Mesendoderm (in vitro differentiated cells): ENCODE measurements at regions not wholly inside any gene's neighbourhood (a gene's known extent, or its start where the extent isn't known, plus 50 kb on each side); places are given as distances from the start of the nearest gene placed in this dataset.

Source experiments
- DNase-seq: peaks from one replicate; pipeline ENCODE4 v3.0.0; 2013
- H2AK5ac ChIP-seq: 2 replicates; pipeline ENCODE4 v1.6.1; 2013; ENCODE audit warnings: low read length, inconsistent platforms
- H2BK120ac ChIP-seq: 2 replicates; pipeline ENCODE4 v1.6.1; 2013; ENCODE audit warnings: low read depth, mild to moderate bottlenecking, low read length, moderate library complexity, mixed read lengths
- H2BK15ac ChIP-seq: replicated peaks from 2 replicates; pipeline ENCODE4 v1.6.1; 2013; ENCODE audit warnings: low read depth, mild to moderate bottlenecking, moderate library complexity
- H2BK5ac ChIP-seq: 2 replicates; pipeline ENCODE4 v1.6.1; 2013; ENCODE audit warnings: low read length, inconsistent platforms
- H3K18ac ChIP-seq: 2 replicates; pipeline ENCODE4 v1.6.1; 2013; ENCODE audit warnings: mild to moderate bottlenecking, low read length, mixed read lengths
- H3K23ac ChIP-seq: one replicate; pipeline ENCODE4 v1.6.1; 2013; ENCODE audit warnings: low read length
- H3K27ac ChIP-seq: 2 replicates; pipeline ENCODE4 v1.5.1; 2013; ENCODE audit warnings: low read depth, mild to moderate bottlenecking, inconsistent platforms, low read length, moderate library complexity
- H3K27me3 ChIP-seq: 2 replicates; pipeline ENCODE4 v1.6.1; 2013; ENCODE audit warnings: low read length, control low read depth, mild to moderate bottlenecking, inconsistent platforms; ENCODE audit not compliant: insufficient read depth, poor library complexity
- H3K36me3 ChIP-seq: 2 replicates; pipeline ENCODE4 v1.6.1; 2013; ENCODE audit warnings: low read length, inconsistent platforms; ENCODE audit not compliant: control insufficient read depth, insufficient read depth
- H3K4ac ChIP-seq: one replicate; pipeline ENCODE4 v1.6.1; 2013; ENCODE audit warnings: low read depth, mild to moderate bottlenecking, low read length, moderate library complexity
- H3K4me1 ChIP-seq: 2 replicates; pipeline ENCODE4 v1.6.1; 2013; ENCODE audit warnings: low read depth, low read length, inconsistent platforms; ENCODE audit not compliant: control insufficient read depth
- H3K4me2 ChIP-seq: 2 replicates; pipeline ENCODE4 v1.6.1; 2013; ENCODE audit warnings: low read length
- H3K4me3 ChIP-seq: 2 replicates; pipeline ENCODE4 v1.5.1; 2013; ENCODE audit warnings: mild to moderate bottlenecking, low read length
- H3K56ac ChIP-seq: one replicate; pipeline ENCODE4 v1.6.1; 2013; ENCODE audit warnings: low read length
- H3K79me1 ChIP-seq: 2 replicates; pipeline ENCODE4 v1.6.1; 2013; ENCODE audit warnings: low read length, inconsistent platforms
- H3K79me2 ChIP-seq: 2 replicates; pipeline ENCODE4 v1.6.1; 2013; ENCODE audit warnings: mild to moderate bottlenecking, low read length; ENCODE audit not compliant: control insufficient read depth, insufficient read depth
- H3K9ac ChIP-seq: 2 replicates; pipeline ENCODE4 v1.6.1; 2013; ENCODE audit warnings: low read length, inconsistent platforms
- H4K5ac ChIP-seq: one replicate; pipeline ENCODE4 v1.6.1; 2013; ENCODE audit warnings: low read length
- H4K8ac ChIP-seq: one replicate; pipeline ENCODE4 v1.6.1; 2013; ENCODE audit warnings: low read depth, mild to moderate bottlenecking, control low read depth, low read length, moderate library complexity
- WGBS: extraction: QIAGEN DNeasy Blood & Tissue Kit; methylation state at CpG from one replicate; pipeline ENCODE4 v1.1.7; 2013; ENCODE audit warnings: low lambda C conversion rate, missing lambda C conversion rate; ENCODE audit not compliant: insufficient coverage; ENCODE audit errors: extremely low coverage; 5-methylcytosine and 5-hydroxymethylcytosine counted together

- no peaks in the 10 kb centered on the region for H3K27me3 ChIP-seq
- H3K79me1 ChIP-seq, result no peaks in the 10 kb centered on the region
- no peak overlapping the region for H3K56ac ChIP-seq
- DNase-seq, result no peak
- no peak overlapping the region for H4K8ac ChIP-seq
- H3K18ac ChIP-seq, result no peak overlapping the region
- no peak overlapping the region for H3K4me2 ChIP-seq
- H3K79me2 ChIP-seq, result no peaks in the 10 kb centered on the region
- H3K9ac ChIP-seq, result no peak overlapping the region
- H2BK120ac ChIP-seq, result no peak overlapping the region
- no peak overlapping the region for H3K27ac ChIP-seq
- H2BK15ac ChIP-seq, result no peak overlapping the region
- no CpG with 5 or more reads among the region's 1 CpG for WGBS
- H3K23ac ChIP-seq, result no peak overlapping the region
- no peak overlapping the region for H2AK5ac ChIP-seq
- H3K4ac ChIP-seq, result no peak overlapping the region
- H3K36me3 ChIP-seq, result peaks cover 2% of the 10 kb centered on the region
- no peaks in the 10 kb centered on the region for H3K4me1 ChIP-seq
- no peak overlapping the region for H3K4me3 ChIP-seq
- H2BK5ac ChIP-seq, result no peak overlapping the region
- no peak overlapping the region for H4K5ac ChIP-seq
Measured at GRCh38 chrX:45748369-45748774, 547.7 kb upstream of the DIPK2B start.

DNA sequence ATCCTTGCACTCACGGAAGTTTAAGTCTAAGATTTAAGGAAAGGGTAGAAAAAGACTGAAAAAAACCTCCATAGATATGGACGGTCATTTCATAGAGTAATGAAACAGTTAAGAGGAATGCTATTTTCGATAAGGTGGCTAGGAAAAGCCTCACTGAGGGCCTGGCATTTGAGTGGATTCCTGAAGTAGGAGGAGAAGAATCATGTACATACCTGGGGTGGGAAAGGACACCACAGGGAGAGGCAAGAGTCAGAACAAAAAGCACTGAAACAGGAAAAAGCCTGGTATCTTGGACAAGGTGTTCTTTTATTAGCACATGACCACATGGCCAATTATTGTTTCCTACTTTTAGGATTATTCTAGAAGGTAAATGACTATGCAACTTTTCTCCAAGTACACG, 547.2 kb upstream of the DIPK2B start:
- WGBS, result no CpG with 5 or more reads among the region's 4 CpGs
- Histone ChIP-seq H3K18ac (no peak overlapping the region), H3K79me2 (no peaks in the 10 kb centered on the region), H3K27me3 (no peaks in the 10 kb centered on the region), H4K8ac (no peak overlapping the region), H3K56ac (no peak overlapping the region), H3K4me2 (no peak overlapping the region), H2BK15ac (no peak overlapping the region), H3K27ac (no peak overlapping the region), H2BK120ac (no peak overlapping the region), H3K23ac (no peak overlapping the region), H3K9ac (no peak overlapping the region), H3K36me3 (peaks cover 2% of the 10 kb centered on the region), H4K5ac (no peak overlapping the region), H3K79me1 (no peaks in the 10 kb centered on the region), H3K4me1 (no peaks in the 10 kb centered on the region), H3K4ac (no peak overlapping the region), H3K4me3 (no peak overlapping the region), H2BK5ac (no peak overlapping the region), H2AK5ac (no peak overlapping the region)
- DNase-seq, result no peak

GRCh38 chrX:45745479-45745878, 544.8 kb upstream of the DIPK2B start:
- Histone ChIP-seq H3K27ac (no peak overlapping the region), H2BK15ac (no peak overlapping the region), H3K4me2 (no peak overlapping the region), H3K27me3 (no peaks in the 10 kb centered on the region), H2AK5ac (no peak overlapping the region), H4K8ac (no peak overlapping the region), H3K56ac (no peak overlapping the region), H3K79me2 (no peaks in the 10 kb centered on the region), H3K18ac (no peak overlapping the region), H4K5ac (no peak overlapping the region), H3K4me3 (no peak overlapping the region), H3K79me1 (no peaks in the 10 kb centered on the region), H3K36me3 (peaks cover 2% of the 10 kb centered on the region), H2BK5ac (no peak overlapping the region), H3K4ac (no peak overlapping the region), H2BK120ac (no peak overlapping the region), H3K4me1 (no peaks in the 10 kb centered on the region), H3K9ac (no peak overlapping the region), H3K23ac (no peak overlapping the region)
- DNase-seq, result no peak

DNA sequence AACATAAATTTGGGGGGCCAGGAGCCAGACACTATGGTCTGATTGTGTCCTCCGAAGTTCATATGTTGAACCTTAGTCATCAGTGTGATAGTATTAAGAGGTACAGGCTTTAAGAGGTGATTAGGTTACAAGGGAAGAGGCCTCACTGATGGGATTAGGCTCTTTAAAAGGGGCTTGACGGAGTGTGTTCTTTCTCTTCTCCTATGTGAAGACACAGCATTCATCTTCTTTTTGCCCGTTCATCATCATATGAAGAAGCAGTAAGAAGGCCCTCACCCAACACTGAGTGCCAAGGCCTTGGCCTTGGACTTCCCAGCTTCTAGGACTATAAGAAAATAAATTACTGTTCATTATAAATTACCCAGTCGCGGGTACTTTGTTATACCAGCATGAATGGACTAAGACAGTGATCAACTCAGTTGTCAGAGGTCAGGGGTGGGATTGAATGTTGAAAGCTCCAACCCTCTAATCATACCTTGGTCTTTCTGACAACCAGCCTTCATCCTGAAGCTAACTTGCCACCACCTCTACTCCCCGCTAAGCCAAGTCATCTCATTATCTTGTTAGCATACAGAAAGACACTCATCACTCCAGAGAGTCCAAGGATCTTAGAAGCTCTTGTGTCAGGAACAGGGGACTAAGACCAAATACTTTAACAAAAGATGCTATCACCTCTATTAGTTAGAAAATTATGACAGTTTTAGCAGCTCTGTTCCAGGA, 543.4 kb upstream of the DIPK2B start:
- no peaks in the 10 kb centered on the region for H3K79me1 ChIP-seq
- no peak overlapping the region for H4K5ac ChIP-seq
- H2AK5ac ChIP-seq, result no peak overlapping the region
- no peaks in the 10 kb centered on the region for H3K27me3 ChIP-seq
- H3K4me1 ChIP-seq, result no peaks in the 10 kb centered on the region
- no peak overlapping the region for H3K56ac ChIP-seq
- DNase-seq, result no peak
- no peak overlapping the region for H3K18ac ChIP-seq
- H2BK120ac ChIP-seq, result no peak overlapping the region
- H3K36me3 ChIP-seq, result peaks cover 2% of the 10 kb centered on the region
- no peak overlapping the region for H4K8ac ChIP-seq
- H3K4me3 ChIP-seq, result no peak overlapping the region
- no peak overlapping the region for H3K27ac ChIP-seq
- no peaks in the 10 kb centered on the region for H3K79me2 ChIP-seq
- no peak overlapping the region for H2BK15ac ChIP-seq
- H3K23ac ChIP-seq, result no peak overlapping the region
- H3K4ac ChIP-seq, result no peak overlapping the region
- H3K9ac ChIP-seq, result no peak overlapping the region
- no CpG with 5 or more reads among the region's 6 CpGs for WGBS
- no peak overlapping the region for H2BK5ac ChIP-seq
- no peak overlapping the region for H3K4me2 ChIP-seq

GRCh38 chrX:45743081-45743533, 542.4 kb upstream of the DIPK2B start:
- Histone ChIP-seq H4K8ac (no peak overlapping the region), H3K18ac (no peak overlapping the region), H3K27me3 (no peaks in the 10 kb centered on the region), H3K27ac (no peak overlapping the region), H2BK120ac (no peak overlapping the region), H3K36me3 (peaks cover 2% of the 10 kb centered on the region), H2BK5ac (no peak overlapping the region), H2AK5ac (no peak overlapping the region), H3K4me3 (no peak overlapping the region), H3K4ac (no peak overlapping the region), H3K23ac (no peak overlapping the region), H3K4me1 (no peaks in the 10 kb centered on the region), H3K56ac (no peak overlapping the region), H3K79me1 (no peaks in the 10 kb centered on the region), H3K9ac (no peak overlapping the region), H4K5ac (no peak overlapping the region), H3K79me2 (no peaks in the 10 kb centered on the region), H3K4me2 (no peak overlapping the region), H2BK15ac (no peak overlapping the region)
- no CpG with 5 or more reads among the region's 5 CpGs for WGBS
- DNase-seq, result peak; percentile 49

GRCh38 chrX:45740291-45740690, 539.6 kb upstream of the DIPK2B start:
- no peak overlapping the region for H3K18ac ChIP-seq
- H3K27me3 ChIP-seq, result no peaks in the 10 kb centered on the region
- no peak overlapping the region for H3K56ac ChIP-seq
- H3K4me2 ChIP-seq, result no peak overlapping the region
- H3K4ac ChIP-seq, result no peak overlapping the region
- no peak overlapping the region for H2BK15ac ChIP-seq
- H4K8ac ChIP-seq, result no peak overlapping the region
- no CpG with 5 or more reads among the region's 3 CpGs for WGBS
- H2AK5ac ChIP-seq, result no peak overlapping the region
- H3K79me2 ChIP-seq, result no peaks in the 10 kb centered on the region
- no peaks in the 10 kb centered on the region for H3K36me3 ChIP-seq
- no peak for DNase-seq
- H2BK5ac ChIP-seq, result no peak overlapping the region
- no peaks in the 10 kb centered on the region for H3K79me1 ChIP-seq
- H3K9ac ChIP-seq, result no peak overlapping the region
- H2BK120ac ChIP-seq, result no peak overlapping the region
- no peak overlapping the region for H4K5ac ChIP-seq
- H3K23ac ChIP-seq, result no peak overlapping the region
- no peak overlapping the region for H3K27ac ChIP-seq
- no peak overlapping the region for H3K4me3 ChIP-seq
- H3K4me1 ChIP-seq, result no peaks in the 10 kb centered on the region
